Activated T-cell treated with anti-CD3 and anti-CD28 coated beads for 1 hour (primary cell): ENCODE measurements at regions not wholly inside any gene's neighbourhood (a gene's known extent, or its start where the extent isn't known, plus 50 kb on each side); places are given as distances from the start of the nearest gene placed in this dataset.

Experiments
- DNase-seq: peaks from one replicate; pipeline ENCODE4 v3.0.0-alpha.2; 2020; ENCODE audit warnings: low read depth

DNA sequence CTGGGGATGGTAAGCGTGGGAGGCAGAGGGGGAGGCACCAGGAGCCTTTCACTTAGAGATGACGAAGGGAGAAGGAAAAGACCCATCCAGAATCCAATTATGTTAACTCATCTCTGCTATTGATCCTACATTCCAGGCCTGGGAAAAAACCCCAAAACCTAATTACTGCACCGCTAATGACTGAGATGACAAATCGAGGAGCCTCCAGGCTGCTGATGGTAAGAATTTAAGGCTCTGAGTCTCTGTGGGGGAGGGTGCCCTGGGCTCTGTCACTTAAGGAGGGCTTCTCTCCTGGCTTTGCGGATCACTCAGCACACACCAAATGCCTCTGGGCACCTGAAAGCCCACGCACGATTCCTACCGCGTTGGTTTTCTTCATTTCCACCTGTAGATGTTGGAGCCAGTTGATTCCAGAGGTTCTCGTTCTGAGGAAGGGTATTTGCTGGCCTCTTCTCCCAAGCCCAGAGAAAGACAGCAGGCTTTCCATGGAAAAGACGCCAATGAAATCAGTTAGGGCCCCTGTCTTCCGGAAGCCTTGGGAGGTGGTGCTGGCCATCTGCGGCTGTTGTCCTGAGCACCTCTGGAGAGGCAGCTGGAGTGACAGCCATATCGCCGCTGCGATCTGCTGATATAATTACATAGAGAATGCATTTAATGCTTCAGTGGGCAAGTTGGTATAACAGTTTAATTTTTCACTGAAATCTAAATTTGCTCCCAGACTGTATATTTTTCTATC is 751.2 kb downstream of the BRD1 start:
- no peak for DNase-seq

- no peak for DNase-seq
Observed at GRCh38 chr22:49075150-49075549, 752.5 kb downstream of the BRD1 start.

DNA sequence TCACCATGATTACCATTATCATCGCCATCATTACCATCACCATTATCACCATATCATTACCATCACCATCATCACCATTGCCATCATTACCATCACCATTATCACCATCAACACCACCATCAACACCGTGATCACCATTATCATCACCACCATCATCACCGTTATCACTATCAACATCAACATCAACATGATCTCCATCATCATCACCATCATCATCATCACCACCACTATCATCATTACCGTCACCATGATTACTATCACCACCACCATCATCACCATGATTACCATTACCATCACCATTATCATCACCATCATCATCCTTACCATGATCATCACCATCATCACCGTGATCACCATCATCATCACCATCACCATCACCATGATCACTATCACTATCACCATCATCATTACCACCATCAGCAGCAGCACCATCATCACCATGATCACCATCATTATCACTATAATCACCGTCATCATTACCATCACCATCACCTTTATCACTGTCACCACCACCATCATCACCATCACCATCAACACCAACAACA is 753.7 kb downstream of the BRD1 start:
- DNase-seq: no peak

GRCh38 chr22:49072996-49073645 is 754.6 kb downstream of the BRD1 start:
- no peak for DNase-seq

DNA sequence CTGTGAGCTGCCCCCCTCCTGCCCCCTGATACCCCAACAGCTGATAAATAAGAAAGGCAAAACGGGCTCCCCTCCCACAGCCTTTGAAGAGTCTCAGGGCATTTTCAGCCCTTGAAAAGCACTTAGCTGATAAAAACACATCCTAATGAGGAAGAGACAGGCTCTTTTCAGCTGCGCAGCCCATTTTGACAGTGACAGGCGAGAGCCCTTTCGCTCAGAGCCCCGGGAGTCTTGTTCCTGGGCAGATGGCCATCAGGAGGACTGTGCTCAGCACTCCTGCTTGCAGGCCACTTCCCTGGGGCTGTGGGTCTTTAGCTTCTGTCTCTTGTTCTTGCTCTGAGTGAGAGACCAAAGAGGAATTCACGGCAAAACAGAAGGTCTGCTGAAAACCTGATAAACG is 757.2 kb downstream of the BRD1 start:
- DNase-seq: no peak

- DNase-seq: no peak
Observed at GRCh38 chr22:49068861-49069500, 758.7 kb downstream of the BRD1 start.

DNA sequence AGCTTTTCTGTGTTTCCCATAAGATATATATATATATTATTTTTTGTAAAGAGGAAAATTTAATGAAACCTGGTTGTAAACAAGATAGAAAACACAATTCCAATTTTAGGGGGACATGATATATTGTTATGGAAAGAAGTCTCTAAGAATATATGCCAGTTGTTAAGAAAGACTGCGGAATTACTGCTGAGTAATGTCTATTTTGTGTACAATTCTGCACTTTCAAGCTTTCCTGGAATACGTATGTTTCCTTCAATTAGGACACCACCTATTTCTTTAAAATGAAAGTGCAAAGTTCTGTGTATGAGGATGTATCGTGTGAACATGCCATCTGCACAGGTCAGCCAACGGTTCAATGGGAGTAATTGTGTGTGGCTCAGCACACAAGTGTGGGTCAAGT is 760.2 kb downstream of the BRD1 start:
- DNase-seq: no peak

- DNase-seq: no peak
Observed at GRCh38 chr22:49066619-49067018, 761.1 kb downstream of the BRD1 start.

DNA sequence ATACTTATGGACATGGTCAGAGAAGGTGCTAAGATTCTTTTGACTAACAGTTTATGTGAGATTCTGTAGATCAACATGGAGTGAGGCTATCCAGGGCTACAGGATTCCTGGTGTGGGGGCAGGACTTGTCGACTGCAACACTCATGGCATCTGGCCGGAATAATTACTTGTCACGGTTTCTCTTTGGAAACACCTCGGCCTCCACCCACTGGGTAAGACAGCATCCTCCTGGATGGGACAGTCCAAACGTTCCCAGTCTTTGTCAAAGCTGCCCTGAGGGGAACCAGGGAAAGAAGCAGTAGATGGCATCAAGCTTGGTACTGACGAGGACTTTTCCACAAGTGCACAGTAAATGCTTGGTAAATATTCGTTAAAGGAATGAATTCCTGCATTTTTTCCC is 762.8 kb downstream of the BRD1 start:
- DNase-seq: no peak

- DNase-seq: no peak
Observed at GRCh38 chr22:49063545-49063890, 764.2 kb downstream of the BRD1 start.

DNA sequence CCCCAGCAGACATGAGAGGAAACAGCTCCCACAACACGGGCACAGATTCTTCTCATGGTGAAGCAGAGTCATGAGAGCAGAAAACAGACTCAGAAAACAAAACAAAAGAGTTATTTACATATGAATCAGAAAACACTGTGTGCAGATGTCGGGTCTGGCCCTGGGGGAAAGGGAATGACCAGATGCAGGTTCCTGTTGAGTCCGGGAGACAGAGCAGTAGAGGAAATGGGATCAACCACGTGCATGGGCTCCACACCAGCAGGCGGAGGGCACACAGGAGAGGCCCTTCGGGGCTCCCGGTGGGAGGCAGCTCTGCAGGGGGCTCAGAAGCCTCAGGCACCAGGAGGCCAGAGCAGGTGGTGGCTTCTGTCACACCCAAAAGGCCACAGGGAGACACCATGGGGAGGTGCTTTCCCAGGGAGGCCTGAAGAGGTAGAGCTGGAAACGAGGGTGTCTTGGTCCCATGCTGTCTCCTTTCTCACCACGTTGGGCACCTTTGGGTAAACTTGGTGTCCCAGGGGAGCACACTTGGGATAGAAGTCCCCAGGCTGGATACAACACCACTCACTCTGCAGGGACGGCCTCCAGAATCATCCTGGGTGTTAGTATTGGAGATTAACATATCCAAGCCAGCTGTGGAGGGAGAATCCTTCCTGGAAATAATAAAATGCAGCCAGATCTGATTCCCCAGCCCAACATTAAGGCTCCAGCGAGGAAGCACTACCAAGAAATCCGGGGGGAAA is 764.7 kb downstream of the BRD1 start:
- no peak for DNase-seq

- no peak for DNase-seq
Observed at GRCh38 chr22:49062155-49062801, 765.4 kb downstream of the BRD1 start.

- no peak for DNase-seq
Observed at GRCh38 chr22:49057910-49058309, 769.8 kb downstream of the BRD1 start.

GRCh38 chr22:49056301-49056700 is 771.4 kb downstream of the BRD1 start:
- DNase-seq: no peak

GRCh38 chr22:49055406-49055805 is 772.3 kb downstream of the BRD1 start:
- no peak for DNase-seq

DNA sequence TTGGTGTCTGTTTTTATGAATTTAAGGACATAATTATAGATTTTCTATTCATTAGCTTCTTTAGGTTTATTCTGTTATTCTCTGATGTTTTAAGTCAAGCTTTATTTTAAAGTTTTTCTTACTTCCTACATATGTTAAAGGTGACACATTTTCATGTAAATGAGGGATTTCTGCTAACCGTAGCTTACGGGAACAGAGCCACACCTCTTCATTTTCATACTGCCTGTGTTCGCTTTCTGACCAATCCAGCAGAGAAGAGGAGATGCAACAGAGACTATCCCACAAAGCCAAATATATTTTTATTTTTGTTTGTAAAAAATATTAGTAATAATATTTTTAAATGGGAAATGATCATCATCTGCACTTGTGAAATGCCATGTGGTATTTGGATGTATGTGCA is 774.1 kb downstream of the BRD1 start:
- DNase-seq: no peak

DNA sequence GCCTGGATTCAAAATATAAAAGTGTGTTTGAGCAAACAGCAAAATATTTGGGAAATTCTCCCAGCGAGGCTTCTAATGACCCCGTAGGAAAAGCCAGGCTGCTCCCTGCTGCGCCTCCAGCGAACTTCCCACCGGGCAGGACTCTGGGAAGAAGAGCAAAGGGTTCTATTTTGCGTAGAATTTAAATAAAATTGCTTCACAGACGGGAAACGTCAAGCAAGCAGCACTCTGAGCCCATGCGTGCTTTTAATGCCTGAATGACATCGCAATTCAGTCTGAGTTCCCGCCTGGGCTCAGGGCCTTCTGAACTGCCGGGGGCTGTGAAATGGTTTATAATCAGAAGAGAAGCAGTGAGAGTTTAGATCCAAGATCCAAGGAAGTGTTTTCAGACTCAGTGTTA is 775.1 kb downstream of the BRD1 start:
- no peak for DNase-seq

GRCh38 chr22:49052023-49052538 is 775.6 kb downstream of the BRD1 start:
- DNase-seq: peak; percentile 7

GRCh38 chr22:49051491-49052022 is 776.1 kb downstream of the BRD1 start:
- DNase-seq: no peak

DNA sequence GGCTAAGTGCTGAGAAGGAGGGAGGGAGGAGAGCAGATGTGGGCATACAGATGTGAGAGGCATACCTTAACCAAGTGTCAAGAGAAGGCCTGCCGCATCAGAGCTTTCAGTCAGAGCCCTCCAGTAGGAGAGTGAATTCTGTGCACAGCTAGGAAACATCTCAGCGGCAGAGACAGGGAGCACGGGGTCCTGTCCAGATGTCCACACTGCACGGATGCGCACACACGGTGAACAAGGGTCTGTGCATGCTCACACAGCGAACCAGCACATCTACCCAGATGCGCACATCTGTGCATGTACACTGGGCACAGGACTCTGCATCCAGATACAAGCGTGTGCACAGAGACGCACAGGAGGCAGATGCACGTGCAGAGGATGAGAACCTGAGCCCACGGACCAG is 778.0 kb downstream of the BRD1 start:
- no peak for DNase-seq

DNA sequence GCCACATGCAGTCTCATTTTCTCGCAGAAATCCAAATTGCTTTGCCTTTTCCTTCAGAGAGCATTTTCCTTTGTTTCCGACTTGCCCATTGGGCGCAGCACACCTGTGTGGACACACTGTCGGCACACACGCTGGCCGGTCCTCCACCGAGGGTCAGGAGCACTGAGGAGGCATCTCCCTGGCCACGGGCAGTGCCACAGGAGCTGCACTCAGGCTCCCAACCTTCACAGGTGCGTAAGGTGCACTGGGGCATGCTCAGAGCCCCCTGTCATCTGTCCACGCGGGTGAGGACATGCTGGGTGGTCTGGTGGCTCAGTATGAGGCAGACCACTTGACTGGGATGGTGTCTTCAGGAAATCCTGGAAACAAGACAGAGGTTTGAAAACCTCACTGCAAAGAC is 779.1 kb downstream of the BRD1 start:
- no peak for DNase-seq

DNA sequence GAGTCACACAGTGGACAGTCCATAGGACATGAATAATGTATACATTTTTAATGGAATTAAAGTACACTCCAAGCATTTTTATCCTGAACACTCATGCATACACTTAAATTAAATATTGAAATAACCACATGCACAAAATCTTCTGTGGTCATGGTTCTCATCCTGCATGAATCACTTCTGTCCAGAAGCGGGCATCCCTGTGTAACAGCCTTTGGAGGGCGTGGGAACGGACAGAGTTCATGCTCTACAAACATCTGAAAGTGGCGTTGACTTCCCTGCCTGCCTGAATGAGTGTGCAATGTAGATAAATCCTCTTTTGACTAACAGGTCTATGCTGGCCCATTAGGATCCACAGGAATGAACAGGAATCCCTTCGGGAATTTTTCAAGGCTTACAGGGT is 780.2 kb downstream of the BRD1 start:
- no peak for DNase-seq
